GM23338 (cell line): ENCODE measurements at regions not wholly inside any gene's neighbourhood (a gene's known extent, or its start where the extent isn't known, plus 50 kb on each side); places are given as distances from the start of the nearest gene placed in this dataset.

Source experiments
- ATAC-seq: fragments of 200-7000 bp; cut with Tn5 transposase; 3 replicates; pipeline ENCODE4 v1.9.1; 2020
- DNase-seq: peaks from one replicate; pipeline ENCODE4 v3.0.0-alpha.2; 2015; ENCODE audit warnings: low spot score
- H2AFZ ChIP-seq: fragments of 200-600 bp; sonication (generic); 2 replicates; pipeline ENCODE4 v1.8.0; 2016; ENCODE audit warnings: antibody characterized with exemption, mild to moderate bottlenecking, moderate library complexity
- H3F3A ChIP-seq: fragments of 200-600 bp; sonication (generic); replicated peaks from 2 replicates; pipeline ENCODE4 v1.8.0; 2017; ENCODE audit warnings: antibody characterized with exemption, mixed run types, low read depth
- H3K27ac ChIP-seq: fragments of 200-600 bp; sonication (generic); 2 replicates; pipeline ENCODE4 v1.6.1; 2016; ENCODE audit warnings: low read depth
- H3K27me3 ChIP-seq: fragments of 200-600 bp; sonication (generic); 2 replicates; pipeline ENCODE4 v1.8.0; 2016; ENCODE audit warnings: mild to moderate bottlenecking, mixed run types, moderate library complexity; ENCODE audit not compliant: insufficient read depth
- H3K36me3 ChIP-seq: fragments of 200-600 bp; sonication (generic); 2 replicates; pipeline ENCODE4 v1.8.0; 2016; ENCODE audit warnings: mild to moderate bottlenecking; ENCODE audit not compliant: insufficient read depth
- H3K4me1 ChIP-seq: fragments of 200-600 bp; sonication (generic); 2 replicates; pipeline ENCODE4 v1.8.0; 2016; ENCODE audit warnings: mild to moderate bottlenecking, moderate library complexity; ENCODE audit not compliant: insufficient read depth
- H3K4me2 ChIP-seq: fragments of 200-600 bp; sonication (generic); 2 replicates; pipeline ENCODE4 v1.7.1; 2017; ENCODE audit warnings: mixed run types
- H3K4me3 ChIP-seq: fragments of 200-600 bp; sonication (generic); 2 replicates; pipeline ENCODE4 v1.6.1; 2016; ENCODE audit warnings: mixed run types
- H3K79me2 ChIP-seq: fragments of 200-600 bp; sonication (generic); replicated peaks from 2 replicates; pipeline ENCODE4 v1.8.0; 2017; ENCODE audit warnings: mild to moderate bottlenecking; ENCODE audit not compliant: insufficient read depth
- H3K9me2 ChIP-seq: fragments of 200-600 bp; sonication (generic); 2 replicates; pipeline ENCODE4 v1.8.0; 2017; ENCODE audit not compliant: insufficient read depth
- H4K20me1 ChIP-seq: fragments of 200-600 bp; sonication (generic); replicated peaks from 2 replicates; pipeline ENCODE4 v1.8.0; 2017; ENCODE audit warnings: mild to moderate bottlenecking; ENCODE audit not compliant: insufficient read depth
- H3K27ac Mint-ChIP-seq: 2 replicates; pipeline ENCODE4 v1.8.0; 2020; ENCODE audit warnings: inconsistent platforms, mild to moderate bottlenecking, moderate library complexity, mixed read lengths
- H3K27me3 Mint-ChIP-seq: 3 replicates; pipeline ENCODE4 v1.8.0; 2022; ENCODE audit warnings: low read depth, mild to moderate bottlenecking, moderate library complexity, mixed read lengths, inconsistent platforms; ENCODE audit not compliant: insufficient read depth, poor library complexity
- H3K36me3 Mint-ChIP-seq: 3 replicates; pipeline ENCODE4 v1.8.0; 2021; ENCODE audit warnings: low read depth, mild to moderate bottlenecking, inconsistent platforms, moderate library complexity, mixed read lengths
- H3K4me1 Mint-ChIP-seq: 3 replicates; pipeline ENCODE4 v1.8.0; 2020; ENCODE audit warnings: mild to moderate bottlenecking, inconsistent platforms, mixed read lengths
- H3K4me3 Mint-ChIP-seq: 3 replicates; pipeline ENCODE4 v1.8.0; 2021; ENCODE audit warnings: moderate library complexity, mild to moderate bottlenecking, inconsistent platforms, mixed read lengths
- H3K9me3 Mint-ChIP-seq: 3 replicates; pipeline ENCODE4 v1.8.0; 2020; ENCODE audit warnings: moderate library complexity, mild to moderate bottlenecking, inconsistent platforms, mixed read lengths
- CREB1 ChIP-seq: fragments of 250-450 bp; sonication (Bioruptor Pico); IDR thresholded peaks from 2 replicates; pipeline ENCODE4 v1.5.0; 2020; ENCODE audit warnings: low read depth, mild to moderate bottlenecking, moderate library complexity
- EZH2 ChIP-seq: fragments of 200-600 bp; sonication (generic); IDR thresholded peaks from one replicate; pipeline ENCODE4 v1.8.0; 2017; ENCODE audit warnings: antibody characterized with exemption, mild to moderate bottlenecking, low read depth; ENCODE audit not compliant: unreplicated experiment
- EZH2phosphoT487 ChIP-seq: fragments of 200-600 bp; sonication (generic); IDR thresholded peaks from one replicate; pipeline ENCODE4 v1.8.1; 2018; ENCODE audit warnings: antibody characterized with exemption; ENCODE audit not compliant: unreplicated experiment
- JUNB ChIP-seq: IDR thresholded peaks from one replicate; pipeline ENCODE4 v1.6.1; 2016; ENCODE audit warnings: antibody characterized with exemption; ENCODE audit not compliant: unreplicated experiment
- NANOG ChIP-seq: IDR thresholded peaks from 2 replicates; pipeline ENCODE4 v1.6.1; 2016; ENCODE audit warnings: antibody characterized with exemption, borderline replicate concordance
- POLR2AphosphoS5 ChIP-seq: IDR thresholded peaks from 2 replicates; pipeline ENCODE4 v1.6.1; 2016; ENCODE audit warnings: antibody characterized with exemption, low read depth
- STAT1 ChIP-seq: IDR thresholded peaks from one replicate; pipeline ENCODE4 v1.6.1; 2016; ENCODE audit warnings: antibody characterized with exemption; ENCODE audit not compliant: unreplicated experiment
- ZNF114 ChIP-seq: fragments of 250-450 bp; sonication (Bioruptor Pico); IDR thresholded peaks from 2 replicates; pipeline ENCODE4 v1.5.0; 2020; ENCODE audit warnings: mild to moderate bottlenecking, moderate library complexity
- ZNF331 ChIP-seq: fragments of 250-450 bp; sonication (Bioruptor Pico); IDR thresholded peaks from 2 replicates; pipeline ENCODE4 v1.5.0; 2020; ENCODE audit warnings: low read depth, mild to moderate bottlenecking, moderate library complexity
- TF ChIP-seq, protein P1 (sequence below): IDR thresholded peaks from one replicate; pipeline ENCODE4 v1.6.1; 2018; ENCODE audit warnings: antibody characterized with exemption; ENCODE audit not compliant: unreplicated experiment
- TF ChIP-seq, protein P2 (sequence below): IDR thresholded peaks from 2 replicates; pipeline ENCODE4 v1.6.1; 2016; ENCODE audit warnings: antibody characterized with exemption
- TF ChIP-seq, protein P3 (sequence below): fragments of 250-450 bp; sonication (Bioruptor Pico); IDR thresholded peaks from 2 replicates; pipeline ENCODE4 v1.5.0; 2020; ENCODE audit warnings: mild to moderate bottlenecking, moderate library complexity
- TF ChIP-seq, protein P4 (sequence below), 2 experiments: fragments of 200-600 bp in 1 of 2; sonication (generic) in 1 of 2; conservative IDR thresholded peaks; 2 replicates each; pipeline versions ENCODE4 v1.5.1 to v1.6.1; 2016 to 2017; ENCODE audit warnings: antibody characterized with exemption in 2 of 2, low read depth in 2 of 2, mild to moderate bottlenecking in 2 of 2, moderate library complexity in 1 of 2

DNA sequence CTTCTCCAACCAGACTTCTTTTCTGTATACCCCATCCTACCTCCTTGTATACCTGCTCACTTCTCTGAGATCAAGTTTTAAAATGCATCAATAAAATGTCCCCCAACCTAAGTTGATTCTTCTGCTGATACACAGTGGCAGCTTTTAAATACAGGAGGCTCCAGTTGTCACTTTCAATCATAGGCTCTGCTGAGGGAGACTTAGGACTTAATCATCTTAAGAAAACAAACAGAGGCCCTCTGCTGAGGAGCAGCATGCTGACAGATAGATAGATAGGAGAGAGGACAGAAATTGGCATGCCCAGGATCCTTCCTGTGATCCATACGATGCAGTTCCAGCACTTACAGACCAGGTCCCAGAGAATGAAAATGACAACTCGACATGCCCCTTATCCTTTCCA lies 311.0 kb upstream of the PROX1 start:
- H3K9me3 Mint-ChIP-seq: peaks cover 4% of the 10 kb centered on the region; the same call in 2 of the 3 replicates
- no peaks in the 10 kb centered on the region for H3K27me3 Mint-ChIP-seq
- Histone ChIP-seq H3K36me3 (no peaks in the 10 kb centered on the region), H3K4me3 (no peak overlapping the region), H3F3A (no peaks in the 10 kb centered on the region), H4K20me1 (no peaks in the 10 kb centered on the region), H3K9me2 (0 out of 2 replicates have a peak, but pooled peaks cover 13% of the 10 kb centered on the region), H3K4me1 (no peaks in the 10 kb centered on the region), H3K4me2 (no peak overlapping the region), H3K79me2 (no peaks in the 10 kb centered on the region), H2AFZ (no peak overlapping the region), H3K27me3 (no peaks in the 10 kb centered on the region), H3K27ac (no peak overlapping the region)
- H3K27ac Mint-ChIP-seq: no peak overlapping the region
- no peaks in the 10 kb centered on the region for H3K4me1 Mint-ChIP-seq
- ATAC-seq: no peak
- H3K4me3 Mint-ChIP-seq: no peak overlapping the region
- no peak for DNase-seq
- TF ChIP-seq ZNF331 (no peak), STAT1 (no peak), POLR2AphosphoS5 (no peak), ZNF114 (CRISPR knock-in tag) (no peak), NANOG (no peak), EZH2phosphoT487 (no peak), CREB1 (no peak), EZH2 (no peak), JUNB (no peak)
- TF ChIP-seq, protein P1, sequence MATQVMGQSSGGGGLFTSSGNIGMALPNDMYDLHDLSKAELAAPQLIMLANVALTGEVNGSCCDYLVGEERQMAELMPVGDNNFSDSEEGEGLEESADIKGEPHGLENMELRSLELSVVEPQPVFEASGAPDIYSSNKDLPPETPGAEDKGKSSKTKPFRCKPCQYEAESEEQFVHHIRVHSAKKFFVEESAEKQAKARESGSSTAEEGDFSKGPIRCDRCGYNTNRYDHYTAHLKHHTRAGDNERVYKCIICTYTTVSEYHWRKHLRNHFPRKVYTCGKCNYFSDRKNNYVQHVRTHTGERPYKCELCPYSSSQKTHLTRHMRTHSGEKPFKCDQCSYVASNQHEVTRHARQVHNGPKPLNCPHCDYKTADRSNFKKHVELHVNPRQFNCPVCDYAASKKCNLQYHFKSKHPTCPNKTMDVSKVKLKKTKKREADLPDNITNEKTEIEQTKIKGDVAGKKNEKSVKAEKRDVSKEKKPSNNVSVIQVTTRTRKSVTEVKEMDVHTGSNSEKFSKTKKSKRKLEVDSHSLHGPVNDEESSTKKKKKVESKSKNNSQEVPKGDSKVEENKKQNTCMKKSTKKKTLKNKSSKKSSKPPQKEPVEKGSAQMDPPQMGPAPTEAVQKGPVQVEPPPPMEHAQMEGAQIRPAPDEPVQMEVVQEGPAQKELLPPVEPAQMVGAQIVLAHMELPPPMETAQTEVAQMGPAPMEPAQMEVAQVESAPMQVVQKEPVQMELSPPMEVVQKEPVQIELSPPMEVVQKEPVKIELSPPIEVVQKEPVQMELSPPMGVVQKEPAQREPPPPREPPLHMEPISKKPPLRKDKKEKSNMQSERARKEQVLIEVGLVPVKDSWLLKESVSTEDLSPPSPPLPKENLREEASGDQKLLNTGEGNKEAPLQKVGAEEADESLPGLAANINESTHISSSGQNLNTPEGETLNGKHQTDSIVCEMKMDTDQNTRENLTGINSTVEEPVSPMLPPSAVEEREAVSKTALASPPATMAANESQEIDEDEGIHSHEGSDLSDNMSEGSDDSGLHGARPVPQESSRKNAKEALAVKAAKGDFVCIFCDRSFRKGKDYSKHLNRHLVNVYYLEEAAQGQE: no peak
- TF ChIP-seq, protein P2, sequence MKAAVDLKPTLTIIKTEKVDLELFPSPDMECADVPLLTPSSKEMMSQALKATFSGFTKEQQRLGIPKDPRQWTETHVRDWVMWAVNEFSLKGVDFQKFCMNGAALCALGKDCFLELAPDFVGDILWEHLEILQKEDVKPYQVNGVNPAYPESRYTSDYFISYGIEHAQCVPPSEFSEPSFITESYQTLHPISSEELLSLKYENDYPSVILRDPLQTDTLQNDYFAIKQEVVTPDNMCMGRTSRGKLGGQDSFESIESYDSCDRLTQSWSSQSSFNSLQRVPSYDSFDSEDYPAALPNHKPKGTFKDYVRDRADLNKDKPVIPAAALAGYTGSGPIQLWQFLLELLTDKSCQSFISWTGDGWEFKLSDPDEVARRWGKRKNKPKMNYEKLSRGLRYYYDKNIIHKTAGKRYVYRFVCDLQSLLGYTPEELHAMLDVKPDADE: no peak
- TF ChIP-seq, protein P3, sequence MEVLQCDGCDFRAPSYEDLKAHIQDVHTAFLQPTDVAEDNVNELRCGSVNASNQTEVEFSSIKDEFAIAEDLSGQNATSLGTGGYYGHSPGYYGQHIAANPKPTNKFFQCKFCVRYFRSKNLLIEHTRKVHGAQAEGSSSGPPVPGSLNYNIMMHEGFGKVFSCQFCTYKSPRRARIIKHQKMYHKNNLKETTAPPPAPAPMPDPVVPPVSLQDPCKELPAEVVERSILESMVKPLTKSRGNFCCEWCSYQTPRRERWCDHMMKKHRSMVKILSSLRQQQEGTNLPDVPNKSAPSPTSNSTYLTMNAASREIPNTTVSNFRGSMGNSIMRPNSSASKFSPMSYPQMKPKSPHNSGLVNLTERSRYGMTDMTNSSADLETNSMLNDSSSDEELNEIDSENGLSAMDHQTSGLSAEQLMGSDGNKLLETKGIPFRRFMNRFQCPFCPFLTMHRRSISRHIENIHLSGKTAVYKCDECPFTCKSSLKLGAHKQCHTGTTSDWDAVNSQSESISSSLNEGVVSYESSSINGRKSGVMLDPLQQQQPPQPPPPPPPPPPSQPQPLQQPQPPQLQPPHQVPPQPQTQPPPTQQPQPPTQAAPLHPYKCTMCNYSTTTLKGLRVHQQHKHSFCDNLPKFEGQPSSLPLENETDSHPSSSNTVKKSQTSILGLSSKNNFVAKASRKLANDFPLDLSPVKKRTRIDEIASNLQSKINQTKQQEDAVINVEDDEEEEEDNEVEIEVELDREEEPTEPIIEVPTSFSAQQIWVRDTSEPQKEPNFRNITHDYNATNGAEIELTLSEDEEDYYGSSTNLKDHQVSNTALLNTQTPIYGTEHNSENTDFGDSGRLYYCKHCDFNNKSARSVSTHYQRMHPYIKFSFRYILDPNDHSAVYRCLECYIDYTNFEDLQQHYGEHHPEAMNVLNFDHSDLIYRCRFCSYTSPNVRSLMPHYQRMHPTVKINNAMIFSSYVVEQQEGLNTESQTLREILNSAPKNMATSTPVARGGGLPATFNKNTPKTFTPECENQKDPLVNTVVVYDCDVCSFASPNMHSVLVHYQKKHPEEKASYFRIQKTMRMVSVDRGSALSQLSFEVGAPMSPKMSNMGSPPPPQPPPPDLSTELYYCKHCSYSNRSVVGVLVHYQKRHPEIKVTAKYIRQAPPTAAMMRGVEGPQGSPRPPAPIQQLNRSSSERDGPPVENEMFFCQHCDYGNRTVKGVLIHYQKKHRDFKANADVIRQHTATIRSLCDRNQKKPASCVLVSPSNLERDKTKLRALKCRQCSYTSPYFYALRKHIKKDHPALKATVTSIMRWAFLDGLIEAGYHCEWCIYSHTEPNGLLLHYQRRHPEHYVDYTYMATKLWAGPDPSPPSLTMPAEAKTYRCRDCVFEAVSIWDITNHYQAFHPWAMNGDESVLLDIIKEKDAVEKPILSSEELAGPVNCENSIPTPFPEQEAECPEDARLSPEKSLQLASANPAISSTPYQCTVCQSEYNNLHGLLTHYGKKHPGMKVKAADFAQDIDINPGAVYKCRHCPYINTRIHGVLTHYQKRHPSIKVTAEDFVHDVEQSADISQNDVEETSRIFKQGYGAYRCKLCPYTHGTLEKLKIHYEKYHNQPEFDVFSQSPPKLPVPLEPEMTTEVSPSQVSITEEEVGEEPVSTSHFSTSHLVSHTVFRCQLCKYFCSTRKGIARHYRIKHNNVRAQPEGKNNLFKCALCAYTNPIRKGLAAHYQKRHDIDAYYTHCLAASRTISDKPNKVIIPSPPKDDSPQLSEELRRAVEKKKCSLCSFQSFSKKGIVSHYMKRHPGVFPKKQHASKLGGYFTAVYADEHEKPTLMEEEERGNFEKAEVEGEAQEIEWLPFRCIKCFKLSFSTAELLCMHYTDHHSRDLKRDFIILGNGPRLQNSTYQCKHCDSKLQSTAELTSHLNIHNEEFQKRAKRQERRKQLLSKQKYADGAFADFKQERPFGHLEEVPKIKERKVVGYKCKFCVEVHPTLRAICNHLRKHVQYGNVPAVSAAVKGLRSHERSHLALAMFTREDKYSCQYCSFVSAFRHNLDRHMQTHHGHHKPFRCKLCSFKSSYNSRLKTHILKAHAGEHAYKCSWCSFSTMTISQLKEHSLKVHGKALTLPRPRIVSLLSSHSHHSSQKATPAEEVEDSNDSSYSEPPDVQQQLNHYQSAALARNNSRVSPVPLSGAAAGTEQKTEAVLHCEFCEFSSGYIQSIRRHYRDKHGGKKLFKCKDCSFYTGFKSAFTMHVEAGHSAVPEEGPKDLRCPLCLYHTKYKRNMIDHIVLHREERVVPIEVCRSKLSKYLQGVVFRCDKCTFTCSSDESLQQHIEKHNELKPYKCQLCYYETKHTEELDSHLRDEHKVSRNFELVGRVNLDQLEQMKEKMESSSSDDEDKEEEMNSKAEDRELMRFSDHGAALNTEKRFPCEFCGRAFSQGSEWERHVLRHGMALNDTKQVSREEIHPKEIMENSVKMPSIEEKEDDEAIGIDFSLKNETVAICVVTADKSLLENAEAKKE (CRISPR knock-in tag): no peak
- TF ChIP-seq, protein P4, sequence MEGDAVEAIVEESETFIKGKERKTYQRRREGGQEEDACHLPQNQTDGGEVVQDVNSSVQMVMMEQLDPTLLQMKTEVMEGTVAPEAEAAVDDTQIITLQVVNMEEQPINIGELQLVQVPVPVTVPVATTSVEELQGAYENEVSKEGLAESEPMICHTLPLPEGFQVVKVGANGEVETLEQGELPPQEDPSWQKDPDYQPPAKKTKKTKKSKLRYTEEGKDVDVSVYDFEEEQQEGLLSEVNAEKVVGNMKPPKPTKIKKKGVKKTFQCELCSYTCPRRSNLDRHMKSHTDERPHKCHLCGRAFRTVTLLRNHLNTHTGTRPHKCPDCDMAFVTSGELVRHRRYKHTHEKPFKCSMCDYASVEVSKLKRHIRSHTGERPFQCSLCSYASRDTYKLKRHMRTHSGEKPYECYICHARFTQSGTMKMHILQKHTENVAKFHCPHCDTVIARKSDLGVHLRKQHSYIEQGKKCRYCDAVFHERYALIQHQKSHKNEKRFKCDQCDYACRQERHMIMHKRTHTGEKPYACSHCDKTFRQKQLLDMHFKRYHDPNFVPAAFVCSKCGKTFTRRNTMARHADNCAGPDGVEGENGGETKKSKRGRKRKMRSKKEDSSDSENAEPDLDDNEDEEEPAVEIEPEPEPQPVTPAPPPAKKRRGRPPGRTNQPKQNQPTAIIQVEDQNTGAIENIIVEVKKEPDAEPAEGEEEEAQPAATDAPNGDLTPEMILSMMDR (conservative IDR thresholded peaks at IDR 0.05; ENCODE audit: low read depth in 2 of 2): no peak
- no peaks in the 10 kb centered on the region for H3K36me3 Mint-ChIP-seq
